8988T (cell line): ENCODE measurements at regions not wholly inside any gene's neighbourhood (a gene's known extent, or its start where the extent isn't known, plus 50 kb on each side); places are given as distances from the start of the nearest gene placed in this dataset.
"Not testable (repeated sequence)": the region's sequence is repeated elsewhere in the genome, so short reads cannot be mapped to it uniquely, and the experiment has no call there.

ENCODE experiments used
- DNase-seq: peaks from one replicate; pipeline ENCODE4 v3.0.0; 2011

- DNase-seq: no peak
Observed at GRCh38 chr5:43804723-43805122, 201.7 kb downstream of the NNT start.

GRCh38 chr5:43804041-43804440 lies 201.1 kb downstream of the NNT start:
- no peak for DNase-seq

GRCh38 chr5:43802651-43803050 lies 199.7 kb downstream of the NNT start:
- DNase-seq: no peak

GRCh38 chr5:43802119-43802518 lies 199.1 kb downstream of the NNT start:
- DNase-seq: no peak

- DNase-seq: no peak
Observed at GRCh38 chr5:43798740-43799139, 195.8 kb downstream of the NNT start.

GRCh38 chr5:43791880-43792279 lies 188.9 kb downstream of the NNT start:
- not testable (repeated sequence) for DNase-seq

- DNase-seq: no peak
Observed at GRCh38 chr5:43785198-43785597, 182.2 kb downstream of the NNT start.

GRCh38 chr5:43780586-43780985 lies 177.6 kb downstream of the NNT start:
- no peak for DNase-seq

- no peak for DNase-seq
Observed at GRCh38 chr5:43774881-43775399, 172.0 kb downstream of the NNT start.

- no peak for DNase-seq
Observed at GRCh38 chr5:43773478-43773844, 170.5 kb downstream of the NNT start.

- no peak for DNase-seq
Observed at GRCh38 chr5:43772764-43773477, 169.9 kb downstream of the NNT start.

- no peak for DNase-seq
Observed at GRCh38 chr5:43772458-43772763, 169.4 kb downstream of the NNT start.

GRCh38 chr5:43771611-43772031 lies 168.6 kb downstream of the NNT start:
- no peak for DNase-seq

GRCh38 chr5:43769571-43770355 lies 166.8 kb downstream of the NNT start:
- DNase-seq: no peak
